22Rv1 (cell line): ENCODE measurements at regions not wholly inside any gene's neighbourhood (a gene's known extent, or its start where the extent isn't known, plus 50 kb on each side); places are given as distances from the start of the nearest gene placed in this dataset.

ENCODE experiments used
- ZFX ChIP-seq: fragments of 450-650 bp; IDR thresholded peaks from 2 replicates; pipeline ENCODE4 v1.6.1; 2017; ENCODE audit warnings: antibody characterized with exemption, borderline replicate concordance
- TF ChIP-seq, protein P1 (sequence below): fragments of 450-650 bp; IDR thresholded peaks from 2 replicates; pipeline ENCODE4 v1.5.1; 2017; ENCODE audit warnings: mild to moderate bottlenecking

DNA sequence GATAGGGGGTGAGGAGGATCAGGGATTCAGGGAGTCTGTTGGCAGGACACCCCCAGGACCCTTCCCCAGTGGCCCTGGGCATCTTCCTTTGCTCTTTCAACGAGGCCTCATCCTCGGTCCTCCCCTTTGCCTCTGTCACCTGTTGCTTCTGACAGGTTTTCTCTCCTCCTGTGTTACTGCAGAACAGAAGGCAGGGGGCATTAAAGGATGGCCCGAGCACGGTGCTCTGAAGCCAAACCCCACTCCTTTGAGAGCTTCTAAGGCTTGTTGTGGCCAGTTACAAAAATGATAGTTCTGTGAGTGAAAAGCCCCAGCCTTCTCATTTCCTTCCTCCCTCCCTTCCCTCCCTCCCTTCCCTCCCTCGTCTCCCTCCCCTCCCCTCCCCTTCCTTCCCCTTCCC lies 82.5 kb downstream of the THNSL2 start:
- TF ChIP-seq, protein P1, sequence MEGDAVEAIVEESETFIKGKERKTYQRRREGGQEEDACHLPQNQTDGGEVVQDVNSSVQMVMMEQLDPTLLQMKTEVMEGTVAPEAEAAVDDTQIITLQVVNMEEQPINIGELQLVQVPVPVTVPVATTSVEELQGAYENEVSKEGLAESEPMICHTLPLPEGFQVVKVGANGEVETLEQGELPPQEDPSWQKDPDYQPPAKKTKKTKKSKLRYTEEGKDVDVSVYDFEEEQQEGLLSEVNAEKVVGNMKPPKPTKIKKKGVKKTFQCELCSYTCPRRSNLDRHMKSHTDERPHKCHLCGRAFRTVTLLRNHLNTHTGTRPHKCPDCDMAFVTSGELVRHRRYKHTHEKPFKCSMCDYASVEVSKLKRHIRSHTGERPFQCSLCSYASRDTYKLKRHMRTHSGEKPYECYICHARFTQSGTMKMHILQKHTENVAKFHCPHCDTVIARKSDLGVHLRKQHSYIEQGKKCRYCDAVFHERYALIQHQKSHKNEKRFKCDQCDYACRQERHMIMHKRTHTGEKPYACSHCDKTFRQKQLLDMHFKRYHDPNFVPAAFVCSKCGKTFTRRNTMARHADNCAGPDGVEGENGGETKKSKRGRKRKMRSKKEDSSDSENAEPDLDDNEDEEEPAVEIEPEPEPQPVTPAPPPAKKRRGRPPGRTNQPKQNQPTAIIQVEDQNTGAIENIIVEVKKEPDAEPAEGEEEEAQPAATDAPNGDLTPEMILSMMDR = no peak
- no peak for TF ChIP-seq ZFX
